Neural progenitor cell (in vitro differentiated cells): ENCODE measurements at regions not wholly inside any gene's neighbourhood (a gene's known extent, or its start where the extent isn't known, plus 50 kb on each side); places are given as distances from the start of the nearest gene placed in this dataset.
"Not testable (repeated sequence)": the region's sequence is repeated elsewhere in the genome, so short reads cannot be mapped to it uniquely, and the experiment has no call there.

ENCODE experiments used
- DNase-seq: peaks from one replicate; pipeline ENCODE4 v3.0.0-alpha.2; 2016; ENCODE audit warnings: low spot score
- H2AFZ ChIP-seq: fragments of 200-600 bp; sonication (generic); replicated peaks from 2 replicates; pipeline ENCODE4 v1.6.1; 2016; ENCODE audit warnings: antibody characterized with exemption
- H3F3A ChIP-seq: fragments of 200-600 bp; sonication (generic); 2 replicates; pipeline ENCODE4 v1.6.1; 2016; ENCODE audit warnings: antibody characterized with exemption, low read depth
- H3K27ac ChIP-seq: fragments of 200-600 bp; sonication (generic); 2 replicates; pipeline ENCODE4 v1.5.1; 2016; ENCODE audit warnings: mild to moderate bottlenecking
- H3K27me3 ChIP-seq: fragments of 200-600 bp; sonication (generic); 2 replicates; pipeline ENCODE4 v1.6.1; 2016; ENCODE audit warnings: mild to moderate bottlenecking, moderate library complexity
- H3K36me3 ChIP-seq: fragments of 200-600 bp; sonication (generic); 2 replicates; pipeline ENCODE4 v1.5.1; 2016
- H3K4me1 ChIP-seq: fragments of 200-600 bp; sonication (generic); 2 replicates; pipeline ENCODE4 v1.6.1; 2016; ENCODE audit warnings: mixed run types
- H3K4me2 ChIP-seq: fragments of 200-600 bp; sonication (generic); 2 replicates; pipeline ENCODE4 v1.6.1; 2016
- H3K4me3 ChIP-seq: fragments of 200-600 bp; sonication (generic); 2 replicates; pipeline ENCODE4 v1.5.1; 2016
- H3K79me2 ChIP-seq: fragments of 200-600 bp; sonication (generic); 2 replicates; pipeline ENCODE4 v1.6.1; 2016; ENCODE audit warnings: low read depth
- H3K9ac ChIP-seq: fragments of 200-600 bp; sonication (generic); 2 replicates; pipeline ENCODE4 v1.6.1; 2016
- H3K9me3 ChIP-seq: fragments of 200-600 bp; sonication (generic); 2 replicates; pipeline ENCODE4 v1.5.1; 2016; ENCODE audit warnings: low read depth
- H4K20me1 ChIP-seq: fragments of 200-600 bp; sonication (generic); 2 replicates; pipeline ENCODE4 v1.6.1; 2016; ENCODE audit warnings: low read depth
- H3K27ac Mint-ChIP-seq: 3 replicates; pipeline ENCODE4 v1.8.0; 2021; ENCODE audit warnings: mixed read lengths
- H3K27me3 Mint-ChIP-seq: 2 replicates; pipeline ENCODE4 v1.8.0; 2022; ENCODE audit warnings: low read depth, mild to moderate bottlenecking, inconsistent platforms, moderate library complexity, mixed read lengths; ENCODE audit not compliant: insufficient read depth
- H3K36me3 Mint-ChIP-seq: 3 replicates; pipeline ENCODE4 v1.8.0; 2021; ENCODE audit warnings: mixed read lengths
- H3K4me1 Mint-ChIP-seq: 3 replicates; pipeline ENCODE4 v1.8.0; 2021; ENCODE audit warnings: mixed read lengths
- H3K4me3 Mint-ChIP-seq: 3 replicates; pipeline ENCODE4 v1.8.0; 2021; ENCODE audit warnings: mild to moderate bottlenecking, moderate library complexity, mixed read lengths
- H3K9me3 Mint-ChIP-seq: 3 replicates; pipeline ENCODE4 v1.8.0; 2020; ENCODE audit warnings: mixed read lengths
- EZH2 ChIP-seq: fragments of 200-600 bp; sonication (generic); IDR thresholded peaks from 2 replicates; pipeline ENCODE4 v1.6.1; 2017; ENCODE audit warnings: antibody characterized with exemption, mild to moderate bottlenecking, moderate library complexity
- EZH2phosphoT487 ChIP-seq: fragments of 200-600 bp; sonication (generic); IDR thresholded peaks from 2 replicates; pipeline ENCODE4 v1.6.1; 2017; ENCODE audit warnings: antibody characterized with exemption
- TF ChIP-seq, protein P1 (sequence below): fragments of 200-600 bp; sonication (generic); IDR thresholded peaks from 2 replicates; pipeline ENCODE4 v1.5.1; 2017; ENCODE audit warnings: antibody characterized with exemption, mild to moderate bottlenecking

DNA sequence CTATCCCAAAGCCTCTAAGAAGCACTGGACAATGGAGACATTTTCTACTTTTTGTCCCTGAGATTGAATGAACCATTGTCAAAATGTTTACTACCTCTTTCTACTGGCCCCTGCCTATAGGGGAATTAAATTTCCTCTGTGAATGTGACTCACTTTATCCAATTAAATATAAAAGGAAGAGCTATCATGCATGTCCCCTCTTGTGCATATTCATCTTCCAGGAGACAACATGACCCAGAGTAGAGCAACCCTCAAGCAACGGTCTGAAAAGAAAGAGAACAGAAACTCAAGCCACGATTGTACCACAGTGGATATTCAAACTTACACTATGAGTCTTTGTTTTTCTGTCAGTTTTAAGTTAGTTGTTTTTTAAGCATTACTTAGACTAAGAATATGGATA is 938.4 kb upstream of the ATXN7L3B start:
- Mint-ChIP-seq H3K4me1 (peaks cover 3% of the 10 kb centered on the region), H3K36me3 (no peaks in the 10 kb centered on the region), H3K4me3 (no peak overlapping the region), H3K27me3 (no peaks in the 10 kb centered on the region), H3K27ac (no peak overlapping the region), H3K9me3 (no peaks in the 10 kb centered on the region)
- Histone ChIP-seq H3K9ac (no peak overlapping the region), H3K4me1 (peaks cover 20% of the 10 kb centered on the region), H3K27me3 (no peaks in the 10 kb centered on the region), H3K79me2 (no peaks in the 10 kb centered on the region), H3F3A (no peaks in the 10 kb centered on the region), H3K27ac (no peak overlapping the region), H4K20me1 (no peaks in the 10 kb centered on the region), H3K4me3 (no peak overlapping the region), H3K4me2 (no peak overlapping the region), H2AFZ (no peak overlapping the region), H3K9me3 (no peaks in the 10 kb centered on the region), H3K36me3 (no peaks in the 10 kb centered on the region)
- no peak for DNase-seq
- no peak for TF ChIP-seq EZH2phosphoT487
- no peak for TF ChIP-seq EZH2
- TF ChIP-seq, protein P1, sequence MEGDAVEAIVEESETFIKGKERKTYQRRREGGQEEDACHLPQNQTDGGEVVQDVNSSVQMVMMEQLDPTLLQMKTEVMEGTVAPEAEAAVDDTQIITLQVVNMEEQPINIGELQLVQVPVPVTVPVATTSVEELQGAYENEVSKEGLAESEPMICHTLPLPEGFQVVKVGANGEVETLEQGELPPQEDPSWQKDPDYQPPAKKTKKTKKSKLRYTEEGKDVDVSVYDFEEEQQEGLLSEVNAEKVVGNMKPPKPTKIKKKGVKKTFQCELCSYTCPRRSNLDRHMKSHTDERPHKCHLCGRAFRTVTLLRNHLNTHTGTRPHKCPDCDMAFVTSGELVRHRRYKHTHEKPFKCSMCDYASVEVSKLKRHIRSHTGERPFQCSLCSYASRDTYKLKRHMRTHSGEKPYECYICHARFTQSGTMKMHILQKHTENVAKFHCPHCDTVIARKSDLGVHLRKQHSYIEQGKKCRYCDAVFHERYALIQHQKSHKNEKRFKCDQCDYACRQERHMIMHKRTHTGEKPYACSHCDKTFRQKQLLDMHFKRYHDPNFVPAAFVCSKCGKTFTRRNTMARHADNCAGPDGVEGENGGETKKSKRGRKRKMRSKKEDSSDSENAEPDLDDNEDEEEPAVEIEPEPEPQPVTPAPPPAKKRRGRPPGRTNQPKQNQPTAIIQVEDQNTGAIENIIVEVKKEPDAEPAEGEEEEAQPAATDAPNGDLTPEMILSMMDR = no peak

DNA sequence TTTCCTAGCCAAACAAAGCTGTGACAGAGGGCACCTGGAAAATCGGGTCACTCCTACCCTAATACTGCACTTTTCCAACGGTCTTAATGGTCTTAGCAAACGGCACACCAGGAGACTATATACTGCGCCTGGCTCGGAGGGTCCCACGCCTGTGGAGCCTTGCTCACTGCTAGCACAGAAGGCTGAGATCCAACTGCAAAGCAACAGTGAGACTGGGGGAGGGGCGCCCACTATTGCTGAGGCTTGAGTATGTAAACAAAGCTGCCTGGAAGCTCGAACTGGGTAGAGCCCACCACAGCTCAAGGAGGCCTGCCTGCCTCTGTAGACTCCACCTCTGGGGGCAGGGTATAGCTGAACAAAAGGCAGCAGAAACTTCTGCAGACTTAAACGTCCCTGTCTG is 931.7 kb upstream of the ATXN7L3B start:
- not testable (repeated sequence) for H3K27me3 ChIP-seq, H3K9ac ChIP-seq, H3F3A ChIP-seq, H3K4me1 ChIP-seq, H3K4me3 Mint-ChIP-seq, H3K27me3 Mint-ChIP-seq, H3K27ac ChIP-seq, H3K9me3 ChIP-seq, H3K9me3 Mint-ChIP-seq, H3K36me3 ChIP-seq, H3K79me2 ChIP-seq, H3K36me3 Mint-ChIP-seq, H3K4me2 ChIP-seq, H4K20me1 ChIP-seq, H3K27ac Mint-ChIP-seq, H3K4me1 Mint-ChIP-seq, H3K4me3 ChIP-seq
- H2AFZ ChIP-seq = peak overlapping the region; percentile 99
- peak; percentile 41 for DNase-seq

- no peaks in the 10 kb centered on the region for H3K9me3 ChIP-seq
- H3K36me3 Mint-ChIP-seq = no peaks in the 10 kb centered on the region
- peaks cover 2% of the 10 kb centered on the region for H3K27me3 Mint-ChIP-seq
- H3K4me3 Mint-ChIP-seq = no peak overlapping the region
- H4K20me1 ChIP-seq = no peaks in the 10 kb centered on the region
- H3K79me2 ChIP-seq = no peaks in the 10 kb centered on the region
- H3K9ac ChIP-seq = no peak overlapping the region
- H3K27me3 ChIP-seq = no peaks in the 10 kb centered on the region
- no peak overlapping the region for H3K27ac ChIP-seq
- no peaks in the 10 kb centered on the region for H3K4me1 Mint-ChIP-seq
- TF ChIP-seq, protein P1 = no peak
- no peak for TF ChIP-seq EZH2phosphoT487
- no peak for TF ChIP-seq EZH2
- no peak overlapping the region for H3K4me3 ChIP-seq
- H3K27ac Mint-ChIP-seq = no peak overlapping the region
- no peaks in the 10 kb centered on the region for H3F3A ChIP-seq
- no peak overlapping the region for H2AFZ ChIP-seq
- H3K4me1 ChIP-seq = no peaks in the 10 kb centered on the region
- no peaks in the 10 kb centered on the region for H3K9me3 Mint-ChIP-seq
- no peak overlapping the region for H3K4me2 ChIP-seq
- no peak for DNase-seq
- H3K36me3 ChIP-seq = no peaks in the 10 kb centered on the region
These were observed 925.1 kb upstream of the ATXN7L3B start for GRCh38 chr12:73612551-73612950.

GRCh38 chr12:73623421-73623820 is 914.2 kb upstream of the ATXN7L3B start:
- H3K36me3 Mint-ChIP-seq = no peaks in the 10 kb centered on the region
- no peaks in the 10 kb centered on the region for H3K9me3 Mint-ChIP-seq
- Histone ChIP-seq H3K79me2 (no peaks in the 10 kb centered on the region), H3K4me2 (no peak overlapping the region), H3K4me3 (no peak overlapping the region), H3F3A (no peaks in the 10 kb centered on the region), H3K9me3 (no peaks in the 10 kb centered on the region), H3K4me1 (no peaks in the 10 kb centered on the region), H3K27ac (no peak overlapping the region), H4K20me1 (no peaks in the 10 kb centered on the region), H3K9ac (no peak overlapping the region), H3K36me3 (no peaks in the 10 kb centered on the region), H2AFZ (no peak overlapping the region), H3K27me3 (no peaks in the 10 kb centered on the region)
- no peak for TF ChIP-seq EZH2
- no peak for TF ChIP-seq EZH2phosphoT487
- TF ChIP-seq, protein P1 = no peak
- no peak overlapping the region for H3K27ac Mint-ChIP-seq
- no peak overlapping the region for H3K4me3 Mint-ChIP-seq
- DNase-seq = no peak
- no peaks in the 10 kb centered on the region for H3K4me1 Mint-ChIP-seq
- no peaks in the 10 kb centered on the region for H3K27me3 Mint-ChIP-seq
